GM19372 (cell line): ENCODE measurements at regions not wholly inside any gene's neighbourhood (a gene's known extent, or its start where the extent isn't known, plus 50 kb on each side); places are given as distances from the start of the nearest gene placed in this dataset.
"Not testable (repeated sequence)": the region's sequence is repeated elsewhere in the genome, so short reads cannot be mapped to it uniquely, and the experiment has no call there.

Experiments used
- ATAC-seq: cut with Tn5 transposase; IDR thresholded peaks from one replicate; pipeline ENCODE4 v1.9.1; 2021; ENCODE audit warnings: mild to moderate bottlenecking, low read depth, moderate library complexity; ENCODE audit not compliant: unreplicated experiment

DNA sequence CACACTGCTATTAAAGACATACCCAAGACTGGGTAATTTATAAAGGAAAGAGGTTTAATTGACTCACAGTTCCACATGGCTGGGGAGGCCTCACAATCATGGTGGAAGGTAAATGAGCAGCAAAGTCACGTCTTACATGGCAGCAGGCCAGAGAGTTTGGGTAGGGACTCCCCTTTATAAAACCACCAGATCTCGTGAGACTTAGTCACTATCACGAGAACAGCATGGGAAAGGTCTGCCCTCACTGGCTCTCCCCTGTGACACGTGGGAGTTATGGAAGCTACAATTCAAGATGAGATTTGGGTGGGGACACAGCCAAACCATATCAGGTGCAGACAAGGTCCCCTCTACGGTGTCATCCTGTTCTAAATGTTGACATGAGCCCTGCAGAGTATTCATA is 332.5 kb downstream of the QKI start:
- not testable (repeated sequence) for ATAC-seq

DNA sequence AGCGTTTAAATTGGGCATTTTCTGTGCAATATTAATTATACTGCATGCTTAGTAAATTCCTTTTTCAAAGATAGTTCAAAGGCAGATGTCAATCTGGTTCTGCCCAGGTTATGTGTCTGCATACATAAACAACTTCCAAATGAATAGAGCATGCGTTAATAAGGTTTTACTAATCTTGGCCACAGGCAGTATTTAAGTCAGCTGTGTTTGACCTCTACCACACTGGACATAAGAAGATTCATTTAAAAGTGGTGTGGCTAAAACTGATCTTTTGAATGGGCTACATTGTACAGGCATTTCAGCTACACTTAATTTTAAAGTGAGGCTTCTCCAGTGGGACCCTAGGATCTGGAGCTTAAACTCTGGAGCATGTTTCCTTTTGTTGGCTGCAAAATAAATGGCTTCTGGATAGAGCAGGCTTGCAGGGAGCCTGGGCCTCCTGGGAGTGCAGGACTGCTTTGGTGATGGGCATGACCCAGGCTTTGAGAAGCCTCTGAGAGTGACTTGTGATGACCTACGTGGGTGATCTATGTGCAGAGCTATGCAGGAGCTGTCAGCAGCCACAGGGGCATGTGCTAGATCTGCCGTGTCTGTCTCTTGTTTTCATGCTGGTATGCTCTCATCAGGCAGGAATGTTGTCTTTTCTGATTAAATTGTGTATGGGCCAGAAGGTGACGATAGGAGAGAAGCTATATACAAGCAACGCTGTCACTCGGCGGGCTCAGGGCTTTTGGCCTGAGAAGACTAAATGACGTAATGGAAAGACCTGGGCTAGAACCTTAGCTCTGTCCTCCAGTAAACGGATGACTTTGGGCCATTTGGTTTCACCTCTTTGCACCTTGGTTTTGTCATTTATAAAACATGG is 331.2 kb downstream of the QKI start:
- no peak for ATAC-seq

DNA sequence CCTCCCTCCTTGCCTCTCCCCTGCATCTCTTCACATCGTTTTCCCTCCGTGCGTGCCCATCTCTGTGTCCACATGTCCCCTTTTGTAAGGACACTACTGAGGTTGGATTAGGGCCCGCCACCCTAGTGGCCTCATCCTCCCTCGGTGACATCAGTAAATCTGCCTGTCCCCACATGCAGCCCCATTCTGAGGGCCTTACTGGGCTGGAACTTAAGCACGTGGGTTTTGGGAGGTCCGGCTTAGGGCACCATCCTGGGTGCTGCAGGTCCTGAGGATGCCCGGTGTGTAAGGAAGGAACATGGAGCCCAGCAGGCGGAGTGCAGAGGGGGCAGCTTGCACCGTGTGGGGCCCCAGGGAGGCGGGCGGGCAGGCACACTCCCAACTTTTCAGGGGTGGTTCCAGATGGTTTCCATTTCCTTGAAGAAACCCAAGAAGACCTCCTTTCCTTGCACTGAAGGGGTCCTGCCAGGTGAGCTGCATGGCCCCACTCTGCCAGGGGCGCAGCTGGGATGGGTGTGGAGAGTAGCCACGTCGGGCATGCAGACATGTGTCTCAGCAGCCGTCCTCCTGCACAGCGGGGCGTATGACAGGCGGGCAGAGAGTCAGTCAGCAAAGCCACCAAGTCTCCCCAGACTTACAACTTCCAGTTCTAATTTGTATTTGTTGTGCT is 329.9 kb downstream of the QKI start:
- ATAC-seq, result no peak

DNA sequence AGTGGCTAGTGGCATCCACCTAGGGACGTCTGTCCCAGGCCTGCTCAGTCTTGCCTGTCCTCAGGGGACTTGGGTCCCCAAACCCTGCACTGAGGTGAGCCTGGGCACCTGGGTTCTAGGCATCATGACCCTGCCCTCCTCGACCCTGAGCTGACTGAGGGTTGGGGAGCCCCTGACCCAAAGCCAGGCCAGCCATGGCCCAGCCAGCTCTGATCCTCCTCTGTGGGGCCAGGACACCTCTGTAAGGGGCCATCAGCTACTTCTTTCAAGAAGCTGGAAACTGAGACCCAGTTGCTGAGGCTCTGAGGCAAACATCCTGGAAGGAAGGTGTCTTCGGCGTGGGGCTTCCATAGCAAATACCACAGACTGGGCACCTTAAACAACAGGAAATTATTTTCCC is 329.3 kb downstream of the QKI start:
- no peak for ATAC-seq

DNA sequence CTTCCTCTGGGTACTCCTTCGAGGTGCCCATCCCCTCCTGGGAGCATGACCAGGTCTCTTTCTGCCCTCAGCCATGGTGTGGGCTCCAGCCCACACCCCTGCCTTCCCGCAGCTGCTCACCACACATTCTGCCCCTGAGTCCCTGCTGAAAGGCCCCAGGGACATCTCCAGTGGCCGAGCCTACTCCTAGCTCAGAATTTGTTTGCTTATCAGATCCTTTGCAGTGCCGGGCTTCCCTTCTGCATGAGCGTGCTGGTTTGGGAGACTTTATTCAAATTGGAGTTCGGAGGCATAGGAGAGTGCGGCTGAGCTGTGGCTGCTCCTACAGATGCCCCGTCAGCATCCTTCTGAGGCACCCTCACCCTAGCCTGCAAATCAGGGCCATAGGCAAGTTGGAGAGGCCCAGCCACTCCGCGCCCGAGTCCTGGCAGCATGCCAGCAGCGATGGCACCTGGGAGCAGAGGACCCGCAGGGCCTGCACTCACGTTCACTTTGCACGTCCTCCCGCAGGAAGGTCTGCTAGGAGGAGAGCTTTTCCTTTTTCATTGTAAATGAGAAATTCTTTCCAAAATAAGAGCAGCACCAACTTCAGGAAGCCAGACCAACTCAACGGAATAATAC is 327.3 kb downstream of the QKI start:
- no peak for ATAC-seq

DNA sequence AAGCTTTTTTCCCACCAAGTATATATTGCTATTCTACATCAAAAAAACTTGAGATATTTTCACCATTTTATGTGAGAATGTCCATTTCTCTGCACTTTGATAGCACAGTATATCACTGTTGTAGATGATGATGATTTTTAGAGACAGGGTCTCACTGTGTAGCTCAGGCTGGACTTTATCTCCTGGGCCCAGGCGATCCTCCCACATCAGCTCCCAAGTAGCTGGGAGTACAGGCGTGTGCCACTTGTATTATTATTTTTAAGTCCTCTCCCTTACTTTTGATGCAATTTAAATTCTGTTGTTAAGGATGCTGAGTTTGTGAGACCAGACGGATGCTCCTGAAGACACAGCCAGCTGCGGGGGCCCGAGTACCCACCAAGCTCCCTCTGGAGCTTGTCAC is 326.8 kb downstream of the QKI start:
- ATAC-seq, result no peak

DNA sequence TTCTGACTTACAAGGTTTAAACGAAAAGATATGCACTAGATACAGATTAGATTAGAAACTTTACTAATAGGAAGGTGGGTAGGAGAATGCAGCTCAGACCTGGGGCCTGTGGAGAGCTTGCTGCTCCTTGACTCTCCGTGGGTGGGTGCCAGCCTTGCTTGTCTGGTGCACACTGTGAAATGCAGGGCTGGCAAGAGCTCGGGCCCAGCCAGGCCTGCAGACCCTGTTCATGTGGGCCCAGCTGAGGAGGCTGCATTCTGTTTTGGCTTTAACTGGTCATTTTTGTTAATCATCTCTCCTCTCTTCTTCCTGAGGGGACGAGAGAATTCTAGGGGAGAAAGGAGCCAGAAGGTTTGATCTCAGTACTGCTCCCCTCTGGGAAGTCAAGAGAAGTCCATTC is 325.4 kb downstream of the QKI start:
- no peak for ATAC-seq

DNA sequence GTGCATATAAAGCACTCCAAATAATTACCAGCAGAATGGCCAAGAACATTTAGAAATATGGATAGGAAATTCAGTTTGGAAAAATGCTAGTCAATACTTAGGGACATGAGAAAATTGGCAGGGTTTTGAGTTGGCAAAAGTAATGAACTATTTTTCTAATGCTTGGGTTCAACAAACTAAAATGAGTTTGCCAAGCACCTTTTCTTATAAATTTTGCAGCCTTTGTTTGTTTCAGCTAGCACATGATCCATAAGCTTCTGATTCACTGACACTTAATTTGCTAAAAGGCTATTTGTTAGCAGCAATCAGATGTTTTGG is 324.8 kb downstream of the QKI start:
- no peak for ATAC-seq

DNA sequence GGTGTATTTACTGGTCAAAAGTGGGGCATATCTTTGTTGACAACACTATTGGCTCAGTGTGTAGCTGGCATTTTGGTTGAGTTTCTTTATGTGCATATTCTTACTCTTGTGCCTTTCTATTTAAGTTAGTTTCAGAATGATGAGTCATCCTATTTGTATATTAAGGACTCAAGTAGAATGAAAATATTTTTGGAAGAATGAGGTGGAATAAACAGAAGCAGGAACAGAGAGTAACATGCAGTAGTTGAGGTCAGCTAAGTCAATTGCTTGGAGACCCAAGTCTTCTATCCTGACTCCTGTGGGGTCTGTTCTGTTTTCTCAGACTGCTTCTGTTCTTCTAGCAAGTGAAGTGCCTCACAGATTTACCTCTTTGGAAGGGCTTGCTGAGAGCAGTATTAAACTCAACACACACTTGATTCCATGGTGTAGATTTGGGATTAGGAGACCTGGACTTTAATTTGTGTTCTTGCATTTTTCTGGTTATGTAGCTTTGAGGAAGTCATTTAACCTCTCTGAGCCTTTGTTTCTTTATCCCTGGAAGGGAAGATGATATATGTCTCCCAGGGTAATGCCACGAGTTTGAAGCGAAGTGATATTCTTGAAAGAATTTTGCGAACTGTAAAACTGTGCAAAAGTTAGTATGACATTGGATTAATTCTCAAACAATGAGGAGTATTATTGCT is 324.3 kb downstream of the QKI start:
- no peak for ATAC-seq

DNA sequence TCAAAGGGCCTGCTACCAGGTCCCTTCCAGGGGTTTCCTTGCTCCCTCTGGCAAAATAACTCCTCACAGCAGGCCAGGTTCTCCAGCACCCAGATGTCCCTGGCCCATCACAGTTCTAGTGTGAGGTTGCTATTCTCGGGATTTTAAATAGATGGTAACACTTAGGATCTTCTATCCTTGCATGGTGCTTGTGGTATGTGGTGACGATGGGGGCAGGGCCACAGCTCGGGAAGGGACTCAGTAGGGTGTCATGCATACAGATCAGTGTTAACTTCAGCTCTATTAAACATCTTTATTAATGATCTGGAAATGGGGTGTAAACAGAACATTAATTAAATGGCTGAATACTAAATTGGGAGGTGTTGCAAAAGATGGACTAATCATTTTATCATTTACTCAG is 323.8 kb downstream of the QKI start:
- no peak for ATAC-seq

DNA sequence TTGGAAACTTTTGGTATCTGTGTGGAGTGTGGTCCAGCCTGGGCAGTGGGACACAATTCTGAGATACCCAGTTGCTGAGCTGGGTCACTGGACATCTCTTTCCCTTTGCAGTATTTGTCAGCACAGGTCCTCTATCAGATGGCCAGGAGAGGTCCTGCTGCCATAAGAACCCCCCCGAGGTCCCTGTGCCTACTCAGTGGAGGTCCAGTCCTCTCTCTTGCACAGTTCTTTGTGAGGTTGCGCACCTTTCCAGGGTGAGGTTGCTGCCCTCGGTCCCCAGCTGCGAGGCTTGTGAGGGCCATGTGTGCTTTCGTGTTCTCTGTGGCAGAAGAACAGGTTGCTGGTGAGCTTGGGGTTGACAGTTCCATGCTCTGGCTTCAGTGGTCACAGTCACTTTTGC is 320.6 kb downstream of the QKI start:
- no peak for ATAC-seq

DNA sequence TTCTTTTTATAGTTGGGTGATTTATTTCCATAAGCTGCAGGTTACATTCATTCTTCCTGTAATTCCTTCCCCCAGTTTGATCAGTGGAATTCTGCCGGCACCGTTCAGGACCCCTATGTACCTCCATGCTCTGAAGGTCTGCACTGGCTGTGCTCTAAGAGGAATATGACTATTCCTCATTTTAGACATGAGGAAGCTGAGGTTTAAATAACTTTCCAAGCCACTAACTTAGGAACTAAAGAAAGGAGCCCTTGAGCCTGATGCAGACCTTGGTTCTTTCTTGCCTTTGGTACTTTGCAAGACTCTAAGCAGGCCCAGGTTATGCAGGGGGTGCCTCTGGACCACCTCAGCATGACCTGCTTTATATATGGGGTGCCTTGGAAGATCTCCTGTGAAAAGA is 318.5 kb downstream of the QKI start:
- ATAC-seq, result no peak

DNA sequence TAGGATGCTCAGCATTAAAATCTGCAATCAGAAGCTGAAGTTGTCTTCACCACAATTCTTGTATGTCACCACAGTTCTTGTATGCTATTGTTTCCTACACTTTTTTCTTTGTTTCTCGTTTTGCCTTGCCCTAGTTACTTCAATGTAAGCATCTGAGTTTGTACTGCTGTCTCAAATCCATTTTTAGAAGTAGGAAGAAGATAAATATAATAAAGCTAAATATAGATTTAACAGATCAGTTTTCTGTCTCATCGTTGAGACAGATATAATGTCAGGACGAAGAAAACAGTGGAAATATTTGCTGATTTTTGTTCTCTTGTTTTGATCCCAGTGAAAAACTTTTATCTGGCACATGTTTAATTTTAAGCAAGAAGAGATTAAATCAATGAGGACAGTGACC is 318.0 kb downstream of the QKI start:
- no peak for ATAC-seq

DNA sequence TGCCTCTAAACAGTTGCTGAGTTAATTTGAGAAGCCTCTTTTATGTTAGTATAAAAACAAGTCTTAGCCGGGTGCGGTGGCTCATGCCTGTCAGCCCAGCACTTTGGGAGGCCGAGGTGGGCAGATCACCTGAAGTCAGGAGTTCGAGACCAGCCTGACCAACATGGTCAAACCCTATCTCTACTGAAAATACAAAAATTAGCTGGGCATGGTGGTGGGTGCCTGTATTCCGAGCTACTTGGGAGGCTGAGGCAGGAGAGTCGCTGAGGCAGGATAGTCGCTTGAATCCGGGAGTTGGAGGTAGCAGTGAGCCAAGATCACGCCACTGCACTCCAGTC is 317.5 kb downstream of the QKI start:
- ATAC-seq, result not testable (repeated sequence)

DNA sequence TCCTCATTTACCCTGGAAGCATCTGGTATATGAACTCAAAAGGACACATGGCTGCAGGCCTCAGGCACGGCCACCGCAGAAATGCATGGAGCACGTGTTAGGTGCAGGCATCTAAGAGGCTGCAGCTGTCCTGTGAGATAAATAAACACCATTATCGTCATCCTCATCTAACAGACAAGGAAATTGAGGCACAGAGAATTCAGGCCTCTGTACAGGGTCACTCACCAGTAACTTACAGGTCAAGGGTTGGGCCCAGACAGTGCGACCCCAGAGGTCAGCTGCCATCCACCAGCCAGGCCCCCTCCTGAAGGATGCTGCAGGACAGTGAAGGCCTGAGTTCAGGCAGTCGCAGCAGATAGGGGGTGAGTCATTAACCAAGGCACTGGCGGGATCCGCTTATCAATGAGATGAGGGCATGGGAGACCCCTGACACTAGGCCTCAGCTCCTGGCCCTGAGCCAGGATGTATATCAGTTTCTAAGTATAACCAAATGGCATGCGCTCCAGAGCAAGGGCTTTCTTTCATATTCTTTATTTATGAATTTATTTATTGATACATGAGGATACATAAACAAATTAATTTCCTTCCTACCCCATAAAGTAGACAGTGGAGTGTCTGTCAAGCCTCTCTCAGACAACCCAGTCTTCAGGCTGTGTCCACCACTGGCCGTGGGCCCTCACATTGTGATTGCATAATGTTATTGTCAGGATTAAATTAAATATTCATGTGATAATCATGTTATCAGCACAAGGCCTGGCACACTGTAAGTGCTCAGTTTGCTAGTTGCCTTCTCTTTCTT is 316.9 kb downstream of the QKI start:
- ATAC-seq, result no peak

DNA sequence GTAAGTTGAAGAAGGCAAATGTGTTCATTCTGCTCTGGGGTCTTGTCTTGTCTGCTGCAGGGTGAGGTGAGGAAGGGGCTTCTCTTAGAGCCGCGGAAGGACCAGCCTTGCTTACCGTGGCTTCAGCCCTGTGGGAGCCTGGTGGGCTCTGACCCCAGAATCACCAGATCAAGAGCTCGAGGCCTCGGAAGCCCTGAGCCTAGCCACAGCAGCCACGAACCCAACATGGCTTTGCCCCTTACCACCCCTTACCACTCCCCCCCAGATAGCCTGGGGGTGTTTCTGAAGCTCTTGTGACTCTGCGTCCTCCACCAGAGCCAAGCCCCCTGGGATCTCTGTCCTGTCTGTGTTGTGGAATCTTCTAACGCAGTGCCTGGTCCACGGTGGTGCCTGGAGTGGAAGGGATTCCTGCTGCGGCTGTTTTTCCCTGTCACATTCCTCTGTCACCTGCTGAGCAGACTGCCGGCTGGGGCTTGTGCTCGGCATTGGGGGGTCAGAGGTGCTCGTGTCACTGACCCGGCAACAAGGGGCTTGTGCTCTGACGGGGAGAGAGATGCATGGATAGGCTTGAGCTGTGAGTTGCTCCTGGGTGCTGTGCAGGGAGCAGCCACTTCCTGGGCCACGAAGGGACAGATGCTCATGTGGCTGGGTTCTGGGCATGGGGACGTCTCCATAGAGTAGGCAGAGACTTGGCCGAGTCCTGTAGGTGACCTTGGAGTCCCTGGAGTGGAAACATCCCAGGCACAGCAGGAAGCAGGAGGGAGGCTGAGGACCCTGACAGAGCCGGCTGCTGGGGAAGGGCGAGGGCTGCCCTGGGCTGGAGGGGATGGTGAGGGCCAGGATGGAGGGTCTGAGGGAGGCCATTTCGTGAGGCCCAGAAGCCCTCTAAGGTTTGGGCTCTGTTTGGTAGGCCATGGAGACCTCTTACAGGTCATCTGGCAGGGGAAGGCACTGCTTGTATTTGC is 316.0 kb downstream of the QKI start:
- no peak for ATAC-seq

DNA sequence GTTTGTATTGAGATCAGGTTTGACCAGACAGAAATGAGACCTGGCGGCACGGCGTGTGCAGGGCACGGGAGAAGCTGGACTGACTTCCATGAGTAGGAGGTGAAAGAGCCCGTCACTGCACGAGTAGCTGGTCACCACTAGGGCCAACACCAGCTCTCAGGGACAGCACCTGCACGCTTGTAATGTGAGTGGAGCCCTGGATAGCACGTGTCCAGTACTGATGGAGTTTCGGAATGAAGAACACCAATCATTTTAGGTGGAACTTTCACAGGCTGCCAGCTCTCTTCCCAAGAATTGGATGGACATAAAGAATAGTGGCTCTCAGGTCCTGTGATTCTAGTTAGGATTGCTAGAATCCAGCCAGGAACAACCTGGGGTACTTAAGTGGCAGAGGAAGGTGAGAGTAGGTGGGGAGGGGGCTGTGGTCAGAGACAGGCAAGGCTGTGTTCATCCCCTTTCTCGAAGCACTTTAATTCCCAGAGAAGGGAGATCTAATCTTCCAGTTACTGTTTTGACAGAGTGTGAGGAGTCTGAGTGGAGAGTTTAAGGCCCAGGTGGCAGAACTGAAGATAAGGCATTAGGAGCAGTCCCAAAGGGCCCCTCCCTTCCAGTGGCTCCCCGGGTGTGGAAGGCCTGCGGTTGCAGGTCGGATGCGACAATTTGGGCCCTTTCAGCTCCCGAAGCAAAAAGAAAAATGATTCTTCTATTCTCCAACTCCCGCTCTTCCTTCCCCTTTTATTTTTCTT is 314.8 kb downstream of the QKI start:
- no peak for ATAC-seq

DNA sequence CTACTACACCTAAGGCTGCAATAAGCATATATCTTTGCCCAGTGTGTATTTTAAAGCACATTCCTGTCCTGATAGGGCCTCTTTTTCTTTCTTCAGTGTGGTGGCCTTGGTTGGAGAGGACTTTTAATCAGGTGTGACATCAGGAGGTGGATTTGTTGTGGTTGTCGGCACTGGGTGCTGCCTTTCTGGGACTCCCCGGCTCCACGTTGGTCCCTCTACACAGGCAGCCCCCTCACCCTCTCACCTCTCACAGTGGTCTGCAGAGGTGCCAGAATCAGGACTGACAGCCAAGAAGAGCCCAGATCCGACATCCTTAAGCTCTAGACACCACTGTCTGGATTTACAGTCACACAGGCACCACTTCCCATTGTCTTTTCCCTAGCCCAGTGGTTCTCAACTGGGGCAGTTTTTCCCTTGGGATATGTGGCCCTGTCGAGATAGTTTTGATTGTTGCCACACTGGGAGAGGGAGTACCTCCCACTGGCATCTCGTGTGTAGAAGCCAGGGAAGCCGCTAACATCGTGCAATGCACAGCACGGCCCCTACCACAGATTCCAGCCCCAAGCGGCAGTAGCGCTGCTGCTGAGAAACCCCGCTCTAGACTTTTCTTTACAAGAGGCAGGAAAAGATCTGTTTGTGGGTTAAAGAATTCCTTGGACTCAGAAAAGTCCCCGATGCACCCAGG is 314.1 kb downstream of the QKI start:
- ATAC-seq, result no peak
